Endothelial cell of umbilical vein (primary cell): ENCODE measurements at regions not wholly inside any gene's neighbourhood (a gene's known extent, or its start where the extent isn't known, plus 50 kb on each side); places are given as distances from the start of the nearest gene placed in this dataset.

Experiments used
- BruUV-seq: library from RNA; stranded (reverse); fragments of 400-500 nt; replicated peaks from 2 replicates; lab custom pipeline; 2021; lab: Mats Ljungman, UMichigan
- CTCF ChIA-PET: fragments of 300-600, 350-600 bp; sonication (Branson Sonifier 250); formaldehyde crosslinking; loops from one replicate; lab custom pipeline; 2021; ENCODE audit warnings: antibody characterized with exemption, inconsistent platforms; lab: Charles Lee
- POLR2A ChIA-PET: fragments of 300-600, 350-600 bp; sonication (Branson Sonifier 250); formaldehyde crosslinking; loops from one replicate; lab custom pipeline; 2021; ENCODE audit warnings: antibody characterized with exemption, inconsistent platforms; lab: Charles Lee
- DNase-seq: peaks from one replicate; pipeline ENCODE4 v3.0.0-alpha.2; 2011; ENCODE audit warnings: low read depth, low spot score
- FAIRE-seq: peaks from 2 replicates; lab custom pipeline; 2011; peaks lifted over from hg19 to GRCh38; lab: Jason Lieb, UNC
- H2AFZ ChIP-seq: 2 replicates; pipeline ENCODE4 v1.6.0; 2012; ENCODE audit warnings: low read depth, low read length, control low read depth, inconsistent platforms
- H3K27ac ChIP-seq: 2 replicates; pipeline ENCODE4 v1.5.1; 2011; ENCODE audit warnings: low read depth, mild to moderate bottlenecking, control low read depth, low read length, moderate library complexity; ENCODE audit not compliant: insufficient read depth
- H3K27me3 ChIP-seq, 2 experiments: 2 replicates each; pipeline versions ENCODE4 v1.6.0 to v1.6.1; 2011; ENCODE audit warnings: low read length in 2 of 2, mixed read lengths in 1 of 2; ENCODE audit not compliant: control insufficient read depth in 2 of 2, insufficient read depth in 2 of 2
- H3K36me3 ChIP-seq, 2 experiments: 2 replicates in 1 of 2; 3 replicates in 1 of 2; pipeline ENCODE4 v1.5.1; 2011; ENCODE audit warnings: low read length in 2 of 2, mild to moderate bottlenecking in 1 of 2, moderate library complexity in 1 of 2; ENCODE audit not compliant: control insufficient read depth in 2 of 2, insufficient read depth in 2 of 2; ENCODE audit errors: extremely low read depth in 1 of 2
- H3K4me1 ChIP-seq: 3 replicates; pipeline ENCODE4 v1.5.1; 2011; ENCODE audit warnings: mild to moderate bottlenecking, low read length; ENCODE audit not compliant: control insufficient read depth, insufficient read depth; ENCODE audit errors: extremely low read depth
- H3K4me2 ChIP-seq: 2 replicates; pipeline ENCODE4 v1.6.1; 2011; ENCODE audit warnings: low read length, control low read depth, mixed read lengths; ENCODE audit not compliant: insufficient read depth
- H3K4me3 ChIP-seq, 3 experiments: fragments of 200-600 bp in 1 of 3; sonication (generic), shearing (Covaris generic) in 1 of 3; replicated peaks in 1 of 3; 2 replicates each; pipeline ENCODE4 v1.5.1; 2011 to 2016; ENCODE audit warnings: control low read depth in 3 of 3, low read length in 3 of 3, mild to moderate bottlenecking in 2 of 3, inconsistent platforms in 1 of 3, low read depth in 1 of 3, moderate library complexity in 1 of 3; ENCODE audit not compliant: insufficient read depth in 1 of 3
- H3K79me2 ChIP-seq: 2 replicates; pipeline ENCODE4 v1.6.0; 2012; ENCODE audit warnings: low read length, inconsistent platforms; ENCODE audit not compliant: control insufficient read depth, insufficient read depth
- H3K9ac ChIP-seq: replicated peaks from 2 replicates; pipeline ENCODE3; 2011; ENCODE audit warnings: low read length, control low read depth; ENCODE audit not compliant: insufficient read depth; ENCODE audit errors: extremely low read depth
- H3K9me1 ChIP-seq: replicated peaks from 3 replicates; pipeline ENCODE4 v1.6.0; 2011; ENCODE audit warnings: mild to moderate bottlenecking, low read length; ENCODE audit not compliant: control insufficient read depth, insufficient read depth; ENCODE audit errors: extremely low read depth
- H3K9me3 ChIP-seq: replicated peaks from 2 replicates; pipeline ENCODE4 v1.5.1; 2012; ENCODE audit warnings: low read length, inconsistent platforms; ENCODE audit not compliant: control insufficient read depth, insufficient read depth
- H4K20me1 ChIP-seq: replicated peaks from 2 replicates; pipeline ENCODE3; 2011; ENCODE audit warnings: mild to moderate bottlenecking, low read length; ENCODE audit not compliant: control insufficient read depth, insufficient read depth; ENCODE audit errors: extremely low read depth
- CTCF ChIP-seq, 2 donors: IDR thresholded peaks; 1 replicate in 1 of 2; 2 replicates in 1 of 2; pipeline ENCODE4 v1.5.1; 2011; ENCODE audit warnings: low read length in 2 of 2, mild to moderate bottlenecking in 2 of 2, moderate library complexity in 2 of 2, control low read depth in 1 of 2, inconsistent platforms in 1 of 2, low read depth in 1 of 2; ENCODE audit not compliant: insufficient read depth in 1 of 2; ENCODE audit errors: extremely low read depth in 1 of 2
- EZH2 ChIP-seq: IDR thresholded peaks from 2 replicates; pipeline ENCODE4 v1.6.1; 2012; ENCODE audit warnings: borderline replicate concordance, low read depth, mild to moderate bottlenecking, moderate library complexity, low read length, inconsistent platforms; ENCODE audit not compliant: severe bottlenecking
- FOS ChIP-seq: IDR thresholded peaks from 2 replicates; pipeline ENCODE4 v1.6.1; 2011; ENCODE audit warnings: mild to moderate bottlenecking, low read length, moderate library complexity, borderline replicate concordance; ENCODE audit not compliant: insufficient read depth
- GATA2 ChIP-seq: IDR thresholded peaks from 2 replicates; pipeline ENCODE4 v1.7.0; 2011; ENCODE audit warnings: low read depth, mild to moderate bottlenecking, moderate library complexity, mixed read lengths, low read length; ENCODE audit not compliant: insufficient read length, insufficient read depth
- JUN ChIP-seq: IDR thresholded peaks from 2 replicates; pipeline ENCODE4 v1.6.1; 2011; ENCODE audit warnings: borderline replicate concordance, low read depth; ENCODE audit not compliant: insufficient read length, insufficient read depth
- MYC ChIP-seq: IDR thresholded peaks from one replicate; pipeline ENCODE4 v1.6.1; 2011; ENCODE audit warnings: mild to moderate bottlenecking, low read depth, low read length
- POLR2A ChIP-seq: IDR thresholded peaks from 2 replicates; pipeline ENCODE4 v1.6.1; 2012; ENCODE audit warnings: low read depth, mild to moderate bottlenecking, control low read depth, low read length
- POLR2AphosphoS5 ChIP-seq: IDR thresholded peaks from 2 replicates; pipeline ENCODE4 v1.6.1; 2012; ENCODE audit warnings: low read depth, mild to moderate bottlenecking, control low read depth, low read length, moderate library complexity; ENCODE audit not compliant: insufficient read depth
- dilution Hi-C: fragments of 300-500 bp; cut with MboI; formaldehyde crosslinking; loops from one replicate; pipeline ENCODE4 v1.15.0; 2019; ENCODE audit warnings: low sequenced_read_pairs; ENCODE audit not compliant: extremely low pct_ligation_motif_present
- intact Hi-C: fragments of 100-400 bp; cut with micrococcal nuclease; formaldehyde crosslinking; loops from one replicate; pipeline ENCODE4 v1.10.0; 2022
- TF ChIP-seq, protein P1 (sequence below): IDR thresholded peaks from 2 replicates; pipeline ENCODE4 v1.6.1; 2011; ENCODE audit not compliant: insufficient read depth, insufficient read length

GRCh38 chr17:65332375-65332774 is 195.2 kb downstream of the RGS9 start:
- CTCF ChIA-PET, result no interaction called here
- TF ChIP-seq GATA2 (no peak), EZH2 (no peak), JUN (no peak), MYC (no peak), FOS (no peak), CTCF (IDR thresholded peaks at IDR 0.05; ENCODE audit: extremely low read depth in 1 of 2, insufficient read depth in 1 of 2, low read depth in 1 of 2, low read length in 2 of 2) (no peak), POLR2A (no peak), POLR2AphosphoS5 (no peak)
- TF ChIP-seq, protein P1, sequence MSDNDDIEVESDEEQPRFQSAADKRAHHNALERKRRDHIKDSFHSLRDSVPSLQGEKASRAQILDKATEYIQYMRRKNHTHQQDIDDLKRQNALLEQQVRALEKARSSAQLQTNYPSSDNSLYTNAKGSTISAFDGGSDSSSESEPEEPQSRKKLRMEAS, result no peak
- Histone ChIP-seq H3K9me3 (no peaks in the 10 kb centered on the region), H3K9ac (no peak overlapping the region), H3K9me1 (no peaks in the 10 kb centered on the region), H3K79me2 (no peaks in the 10 kb centered on the region), H3K4me1 (no peaks in the 10 kb centered on the region), H2AFZ (no peak overlapping the region), H3K4me2 (no peak overlapping the region), H4K20me1 (no peaks in the 10 kb centered on the region), H3K27me3 (peaks cover 10 to 24% of the 10 kb centered on the region in 2 experiments), H3K27ac (no peak overlapping the region), H3K36me3 (no peaks in the 10 kb centered on the region), H3K4me3 (no peak overlapping the region)
- dilution Hi-C loops, result no loop called here
- DNase-seq, result no peak
- no peak for FAIRE-seq
- intact Hi-C loops, result no loop called here
- POLR2A ChIA-PET, result no interaction called here
- no TSS peak for BruUV-seq
